Mesendoderm (in vitro differentiated cells): ENCODE measurements at regions not wholly inside any gene's neighbourhood (a gene's known extent, or its start where the extent isn't known, plus 50 kb on each side); places are given as distances from the start of the nearest gene placed in this dataset.

ENCODE experiments used
- DNase-seq: peaks from one replicate; pipeline ENCODE4 v3.0.0; 2013
- H2AK5ac ChIP-seq: 2 replicates; pipeline ENCODE4 v1.6.1; 2013; ENCODE audit warnings: low read length, inconsistent platforms
- H2BK120ac ChIP-seq: 2 replicates; pipeline ENCODE4 v1.6.1; 2013; ENCODE audit warnings: low read depth, mild to moderate bottlenecking, low read length, moderate library complexity, mixed read lengths
- H2BK15ac ChIP-seq: replicated peaks from 2 replicates; pipeline ENCODE4 v1.6.1; 2013; ENCODE audit warnings: low read depth, mild to moderate bottlenecking, moderate library complexity
- H2BK5ac ChIP-seq: 2 replicates; pipeline ENCODE4 v1.6.1; 2013; ENCODE audit warnings: low read length, inconsistent platforms
- H3K18ac ChIP-seq: 2 replicates; pipeline ENCODE4 v1.6.1; 2013; ENCODE audit warnings: mild to moderate bottlenecking, low read length, mixed read lengths
- H3K23ac ChIP-seq: one replicate; pipeline ENCODE4 v1.6.1; 2013; ENCODE audit warnings: low read length
- H3K27ac ChIP-seq: 2 replicates; pipeline ENCODE4 v1.5.1; 2013; ENCODE audit warnings: low read depth, mild to moderate bottlenecking, inconsistent platforms, low read length, moderate library complexity
- H3K27me3 ChIP-seq: 2 replicates; pipeline ENCODE4 v1.6.1; 2013; ENCODE audit warnings: low read length, control low read depth, mild to moderate bottlenecking, inconsistent platforms; ENCODE audit not compliant: insufficient read depth, poor library complexity
- H3K36me3 ChIP-seq: 2 replicates; pipeline ENCODE4 v1.6.1; 2013; ENCODE audit warnings: low read length, inconsistent platforms; ENCODE audit not compliant: control insufficient read depth, insufficient read depth
- H3K4ac ChIP-seq: one replicate; pipeline ENCODE4 v1.6.1; 2013; ENCODE audit warnings: low read depth, mild to moderate bottlenecking, low read length, moderate library complexity
- H3K4me1 ChIP-seq: 2 replicates; pipeline ENCODE4 v1.6.1; 2013; ENCODE audit warnings: low read depth, low read length, inconsistent platforms; ENCODE audit not compliant: control insufficient read depth
- H3K4me2 ChIP-seq: 2 replicates; pipeline ENCODE4 v1.6.1; 2013; ENCODE audit warnings: low read length
- H3K4me3 ChIP-seq: 2 replicates; pipeline ENCODE4 v1.5.1; 2013; ENCODE audit warnings: mild to moderate bottlenecking, low read length
- H3K56ac ChIP-seq: one replicate; pipeline ENCODE4 v1.6.1; 2013; ENCODE audit warnings: low read length
- H3K79me1 ChIP-seq: 2 replicates; pipeline ENCODE4 v1.6.1; 2013; ENCODE audit warnings: low read length, inconsistent platforms
- H3K79me2 ChIP-seq: 2 replicates; pipeline ENCODE4 v1.6.1; 2013; ENCODE audit warnings: mild to moderate bottlenecking, low read length; ENCODE audit not compliant: control insufficient read depth, insufficient read depth
- H3K9ac ChIP-seq: 2 replicates; pipeline ENCODE4 v1.6.1; 2013; ENCODE audit warnings: low read length, inconsistent platforms
- H4K5ac ChIP-seq: one replicate; pipeline ENCODE4 v1.6.1; 2013; ENCODE audit warnings: low read length
- H4K8ac ChIP-seq: one replicate; pipeline ENCODE4 v1.6.1; 2013; ENCODE audit warnings: low read depth, mild to moderate bottlenecking, control low read depth, low read length, moderate library complexity
- WGBS: extraction: QIAGEN DNeasy Blood & Tissue Kit; methylation state at CpG from one replicate; pipeline ENCODE4 v1.1.7; 2013; ENCODE audit warnings: low lambda C conversion rate, missing lambda C conversion rate; ENCODE audit not compliant: insufficient coverage; ENCODE audit errors: extremely low coverage; 5-methylcytosine and 5-hydroxymethylcytosine counted together

GRCh38 chr12:73083736-73084135, 811.6 kb downstream of the TRHDE start:
- Histone ChIP-seq H3K18ac (no peak overlapping the region), H3K27ac (no peak overlapping the region), H2BK120ac (no peak overlapping the region), H2AK5ac (no peak overlapping the region), H3K23ac (no peak overlapping the region), H3K36me3 (no peaks in the 10 kb centered on the region), H3K4me1 (no peaks in the 10 kb centered on the region), H2BK5ac (no peak overlapping the region), H3K4me3 (no peak overlapping the region), H3K9ac (no peak overlapping the region), H3K4me2 (no peak overlapping the region), H3K56ac (no peak overlapping the region), H3K79me2 (no peaks in the 10 kb centered on the region), H4K5ac (no peak overlapping the region), H2BK15ac (no peak overlapping the region), H3K79me1 (no peaks in the 10 kb centered on the region), H3K4ac (no peak overlapping the region), H4K8ac (no peak overlapping the region), H3K27me3 (no peaks in the 10 kb centered on the region)
- no peak for DNase-seq
- no CpG with 5 or more reads among the region's 1 CpG for WGBS

DNA sequence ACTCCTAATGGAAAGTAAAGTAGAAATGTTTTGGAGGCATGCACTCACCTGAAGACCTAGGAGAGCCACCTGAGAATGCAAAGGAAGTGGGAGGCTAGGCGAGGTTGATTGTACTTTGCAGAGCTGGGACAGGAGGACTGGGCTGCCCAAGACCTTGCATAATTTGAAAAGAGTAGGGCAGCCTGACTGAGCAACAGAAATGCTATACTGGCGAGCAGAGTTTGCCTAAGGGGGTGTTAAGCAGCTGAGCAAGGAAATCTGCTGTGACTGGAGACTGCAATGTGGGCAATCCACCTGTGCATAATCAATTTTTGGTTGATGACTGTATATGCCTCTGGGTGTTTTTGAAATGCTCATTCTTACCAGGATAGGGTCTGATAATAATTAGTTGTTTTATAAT, 834.1 kb downstream of the TRHDE start:
- Histone ChIP-seq H3K79me1 (no peaks in the 10 kb centered on the region), H4K8ac (no peak overlapping the region), H3K18ac (no peak overlapping the region), H3K56ac (no peak overlapping the region), H3K4me3 (no peak overlapping the region), H3K23ac (no peak overlapping the region), H2BK15ac (no peak overlapping the region), H3K4me2 (no peak overlapping the region), H3K9ac (no peak overlapping the region), H2BK5ac (no peak overlapping the region), H2BK120ac (no peak overlapping the region), H2AK5ac (no peak overlapping the region), H3K4ac (no peak overlapping the region), H3K27me3 (no peaks in the 10 kb centered on the region), H3K4me1 (no peaks in the 10 kb centered on the region), H3K36me3 (no peaks in the 10 kb centered on the region), H3K27ac (no peak overlapping the region), H4K5ac (no peak overlapping the region), H3K79me2 (no peaks in the 10 kb centered on the region)
- DNase-seq: peak; percentile 9
- no CpG with 5 or more reads among the region's 2 CpGs for WGBS

DNA sequence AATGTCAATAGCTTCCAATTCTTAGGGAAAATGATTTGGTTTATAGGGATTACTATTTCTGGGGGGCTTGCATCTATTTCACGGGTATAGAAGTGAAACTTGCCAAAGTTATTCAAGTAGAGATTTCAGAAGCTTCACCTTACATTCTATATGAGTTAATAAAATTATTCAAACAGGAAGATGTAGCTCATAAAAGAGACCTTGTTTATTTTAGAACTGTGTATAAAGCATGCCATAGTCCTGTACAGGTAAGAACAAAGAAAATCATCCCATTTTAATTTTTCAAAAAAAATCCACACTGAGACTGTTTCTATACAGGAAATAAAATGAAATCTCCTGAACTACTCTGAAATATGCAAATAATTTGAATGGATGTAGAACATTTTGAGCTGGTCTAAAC, 834.7 kb downstream of the TRHDE start:
- no peak overlapping the region for H3K23ac ChIP-seq
- no peak overlapping the region for H3K4ac ChIP-seq
- H3K36me3 ChIP-seq: no peaks in the 10 kb centered on the region
- H3K27me3 ChIP-seq: no peaks in the 10 kb centered on the region
- WGBS: no CpG with 5 or more reads among the region's 1 CpG
- H3K9ac ChIP-seq: no peak overlapping the region
- no peak for DNase-seq
- no peak overlapping the region for H2AK5ac ChIP-seq
- no peak overlapping the region for H2BK5ac ChIP-seq
- no peak overlapping the region for H3K18ac ChIP-seq
- no peaks in the 10 kb centered on the region for H3K79me1 ChIP-seq
- no peaks in the 10 kb centered on the region for H3K79me2 ChIP-seq
- no peaks in the 10 kb centered on the region for H3K4me1 ChIP-seq
- H3K27ac ChIP-seq: no peak overlapping the region
- no peak overlapping the region for H2BK120ac ChIP-seq
- no peak overlapping the region for H3K4me2 ChIP-seq
- no peak overlapping the region for H3K4me3 ChIP-seq
- no peak overlapping the region for H3K56ac ChIP-seq
- no peak overlapping the region for H4K8ac ChIP-seq
- no peak overlapping the region for H4K5ac ChIP-seq
- no peak overlapping the region for H2BK15ac ChIP-seq

DNA sequence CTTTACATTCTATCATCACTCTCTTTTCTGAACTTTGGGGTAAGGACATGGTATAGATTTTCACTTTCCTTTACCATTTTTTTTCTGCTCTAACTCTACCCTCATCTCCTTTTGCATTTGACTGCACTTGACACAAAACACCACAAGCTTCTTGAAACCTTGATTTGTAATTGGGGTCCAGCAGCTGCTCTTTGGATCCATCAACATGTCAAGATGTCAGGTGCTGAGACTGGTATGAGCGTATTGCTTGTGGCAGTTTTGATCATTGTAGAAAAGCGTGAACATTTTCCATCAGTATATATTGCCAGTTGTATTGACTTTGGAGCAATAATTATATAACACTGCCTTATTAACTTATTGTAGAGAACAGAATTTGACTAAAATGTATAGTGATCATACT, 838.6 kb downstream of the TRHDE start:
- Histone ChIP-seq H4K5ac (no peak overlapping the region), H3K23ac (no peak overlapping the region), H3K9ac (no peak overlapping the region), H3K36me3 (no peaks in the 10 kb centered on the region), H2BK120ac (no peak overlapping the region), H2BK5ac (no peak overlapping the region), H3K79me2 (no peaks in the 10 kb centered on the region), H3K18ac (no peak overlapping the region), H3K4me2 (no peak overlapping the region), H2BK15ac (no peak overlapping the region), H2AK5ac (no peak overlapping the region), H4K8ac (no peak overlapping the region), H3K27ac (no peak overlapping the region), H3K4me1 (no peaks in the 10 kb centered on the region), H3K4me3 (no peak overlapping the region), H3K4ac (no peak overlapping the region), H3K56ac (no peak overlapping the region), H3K79me1 (no peaks in the 10 kb centered on the region), H3K27me3 (no peaks in the 10 kb centered on the region)
- no peak for DNase-seq
- WGBS: no CpG with 5 or more reads among the region's 2 CpGs

- no peaks in the 10 kb centered on the region for H3K27me3 ChIP-seq
- no peak overlapping the region for H2AK5ac ChIP-seq
- H3K18ac ChIP-seq: no peak overlapping the region
- H4K5ac ChIP-seq: no peak overlapping the region
- H3K4me3 ChIP-seq: no peak overlapping the region
- no peaks in the 10 kb centered on the region for H3K36me3 ChIP-seq
- no peak overlapping the region for H2BK5ac ChIP-seq
- no peak overlapping the region for H3K4ac ChIP-seq
- no peak overlapping the region for H3K4me2 ChIP-seq
- H2BK120ac ChIP-seq: no peak overlapping the region
- DNase-seq: no peak
- no peak overlapping the region for H3K23ac ChIP-seq
- no peaks in the 10 kb centered on the region for H3K79me2 ChIP-seq
- no peak overlapping the region for H3K9ac ChIP-seq
- WGBS: no CpG with 5 or more reads among the region's 4 CpGs
- no peak overlapping the region for H3K27ac ChIP-seq
- H2BK15ac ChIP-seq: no peak overlapping the region
- no peak overlapping the region for H4K8ac ChIP-seq
- H3K79me1 ChIP-seq: no peaks in the 10 kb centered on the region
- no peak overlapping the region for H3K56ac ChIP-seq
- H3K4me1 ChIP-seq: no peaks in the 10 kb centered on the region
These were observed 840.1 kb downstream of the TRHDE start for GRCh38 chr12:73112035-73112816.

GRCh38 chr12:73124480-73124879, 852.3 kb downstream of the TRHDE start:
- no peak overlapping the region for H3K4ac ChIP-seq
- no peak overlapping the region for H2BK5ac ChIP-seq
- no peaks in the 10 kb centered on the region for H3K4me1 ChIP-seq
- H3K79me1 ChIP-seq: no peaks in the 10 kb centered on the region
- H2BK120ac ChIP-seq: no peak overlapping the region
- DNase-seq: no peak
- H3K56ac ChIP-seq: no peak overlapping the region
- no peak overlapping the region for H3K4me2 ChIP-seq
- H4K8ac ChIP-seq: no peak overlapping the region
- no peak overlapping the region for H4K5ac ChIP-seq
- H2BK15ac ChIP-seq: no peak overlapping the region
- no peak overlapping the region for H3K27ac ChIP-seq
- H3K9ac ChIP-seq: no peak overlapping the region
- H3K18ac ChIP-seq: no peak overlapping the region
- H3K27me3 ChIP-seq: no peaks in the 10 kb centered on the region
- H3K36me3 ChIP-seq: no peaks in the 10 kb centered on the region
- no peak overlapping the region for H3K23ac ChIP-seq
- WGBS: no CpG with 5 or more reads among the region's 4 CpGs
- no peaks in the 10 kb centered on the region for H3K79me2 ChIP-seq
- no peak overlapping the region for H2AK5ac ChIP-seq
- no peak overlapping the region for H3K4me3 ChIP-seq
